ENCODE measurements at regions not wholly inside any gene's neighbourhood (a gene's known extent, or its start where the extent isn't known, plus 50 kb on each side); places are given as distances from the start of the nearest gene placed in this dataset.

DNA sequence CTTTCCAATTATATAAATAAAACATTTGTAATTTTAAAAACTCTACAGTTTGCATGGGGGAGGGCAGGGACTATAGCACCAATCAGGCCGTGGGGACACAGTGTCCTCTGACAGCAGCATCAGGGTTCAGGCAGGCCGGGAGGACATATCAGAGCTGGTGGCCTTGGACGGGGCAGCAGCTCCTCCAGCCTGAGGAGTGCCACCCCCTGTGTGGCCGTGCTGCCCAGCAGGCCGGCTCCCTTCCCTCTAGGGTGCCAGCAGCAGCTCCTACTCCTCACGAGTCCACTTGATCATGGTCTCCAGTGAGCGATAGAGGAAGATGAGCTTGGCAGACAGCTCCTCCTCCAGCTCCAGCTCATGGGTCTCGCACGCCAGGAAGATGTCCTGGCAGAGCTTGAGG lies 144.0 kb upstream of the PHACTR3 start:
- Histone ChIP-seq H4K8ac (ENCODE audit: low read depth in 2 of 2, low read length in 2 of 2) (no peak overlapping the region), H4K91ac (ENCODE audit: insufficient read depth, low read depth, low read length) (no peak overlapping the region), H3K9me3 (ENCODE audit: control insufficient read depth, insufficient read depth, low read length) (no peaks in the 10 kb centered on the region; the same call in 1 of the 2 replicates), H3K36me3 (ENCODE audit: control insufficient read depth, insufficient read depth, low read length) (no peaks in the 10 kb centered on the region), H2BK20ac (ENCODE audit: low read depth, low read length) (no peak overlapping the region), H3K27ac (ENCODE audit: insufficient read depth, low read length) (no peak overlapping the region), H3K4me2 (ENCODE audit: low read depth, low read length) (no peak overlapping the region), H4K5ac (ENCODE audit: low read depth, low read length) (no peak overlapping the region), H2BK5ac (ENCODE audit: low read depth, low read length, poor library complexity, severe bottlenecking) (no peak overlapping the region), H3K23ac (ENCODE audit: low read depth, low read length) (no peak overlapping the region), H2AFZ (replicated peaks; ENCODE audit: low read length, poor library complexity) (no peak overlapping the region), H2AK9ac (replicated peaks; ENCODE audit: low read depth, low read length, poor library complexity) (no peak overlapping the region), H3K14ac (replicated peaks; ENCODE audit: low read depth, low read length) (no peak overlapping the region), H2AK5ac (ENCODE audit: low read depth, low read length) (no peak overlapping the region), H3K79me1 (ENCODE audit: low read depth in 1 of 2, low read length in 2 of 2) (no peaks in the 10 kb centered on the region), H3K56ac (ENCODE audit: extremely low read depth, insufficient read depth, low read length) (no peak overlapping the region), H3K9me1 (ENCODE audit: insufficient read depth, low read length) (no peaks in the 10 kb centered on the region), H3K9ac (ENCODE audit: low read depth, low read length) (no peak overlapping the region), H2BK120ac (ENCODE audit: low read depth, low read length) (no peak overlapping the region), H3K27me3 (ENCODE audit: control insufficient read depth, insufficient read depth, low read length) (no peaks in the 10 kb centered on the region), H3K4me1 (ENCODE audit: control insufficient read depth, insufficient read depth, low read length) (no peaks in the 10 kb centered on the region), H3K4me3 (ENCODE audit: insufficient read depth, low read depth, low read length) (no peak overlapping the region), H2BK15ac (ENCODE audit: low read depth, low read length) (no peak overlapping the region), H3K18ac (ENCODE audit: low read depth, low read length) (no peak overlapping the region), H4K20me1 (ENCODE audit: insufficient read depth, low read length) (no peaks in the 10 kb centered on the region), H3K4ac (ENCODE audit: low read depth, low read length) (no peak overlapping the region)
- WGBS, 2 experiments (ENCODE audit: extremely low coverage in 2 of 2, insufficient read length in 1 of 2): 53% methylated on average over 2 of the region's 9 CpGs; no CpG with 5 or more reads in 1 of the 2 experiments
- BruUV-seq (replicated peaks): no TSS peak
- no peak for DNase-seq
- no peak for ATAC-seq (ENCODE audit: low read depth)
- in situ Hi-C loops (cut with MboI; ENCODE audit: low sequenced_read_pairs): no loop called here
- no peak for TF ChIP-seq RFX5 (IDR thresholded peaks at IDR 0.05; ENCODE audit: low read depth, low read length)
- TF ChIP-seq CHD1 (IDR thresholded peaks at IDR 0.05; ENCODE audit: low read depth, low read length): no peak
- TF ChIP-seq SMC3 (IDR thresholded peaks at IDR 0.05; ENCODE audit: low read depth, low read length): no peak
- TF ChIP-seq RAD21 (IDR thresholded peaks at IDR 0.05; ENCODE audit: low read length): no peak
- no peak for TF ChIP-seq MXI1 (IDR thresholded peaks at IDR 0.05; ENCODE audit: borderline replicate concordance, low read depth, low read length)
- TF ChIP-seq FOS (IDR thresholded peaks at IDR 0.05; ENCODE audit: low read depth, low read length): no peak
- TF ChIP-seq, protein P1, sequence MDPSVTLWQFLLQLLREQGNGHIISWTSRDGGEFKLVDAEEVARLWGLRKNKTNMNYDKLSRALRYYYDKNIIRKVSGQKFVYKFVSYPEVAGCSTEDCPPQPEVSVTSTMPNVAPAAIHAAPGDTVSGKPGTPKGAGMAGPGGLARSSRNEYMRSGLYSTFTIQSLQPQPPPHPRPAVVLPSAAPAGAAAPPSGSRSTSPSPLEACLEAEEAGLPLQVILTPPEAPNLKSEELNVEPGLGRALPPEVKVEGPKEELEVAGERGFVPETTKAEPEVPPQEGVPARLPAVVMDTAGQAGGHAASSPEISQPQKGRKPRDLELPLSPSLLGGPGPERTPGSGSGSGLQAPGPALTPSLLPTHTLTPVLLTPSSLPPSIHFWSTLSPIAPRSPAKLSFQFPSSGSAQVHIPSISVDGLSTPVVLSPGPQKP (IDR thresholded peaks at IDR 0.05; ENCODE audit: borderline replicate concordance, low read depth, low read length): no peak
- no peak for TF ChIP-seq MAZ (IDR thresholded peaks at IDR 0.05; ENCODE audit: borderline replicate concordance, low read depth, low read length)
- TF ChIP-seq, protein P2, sequence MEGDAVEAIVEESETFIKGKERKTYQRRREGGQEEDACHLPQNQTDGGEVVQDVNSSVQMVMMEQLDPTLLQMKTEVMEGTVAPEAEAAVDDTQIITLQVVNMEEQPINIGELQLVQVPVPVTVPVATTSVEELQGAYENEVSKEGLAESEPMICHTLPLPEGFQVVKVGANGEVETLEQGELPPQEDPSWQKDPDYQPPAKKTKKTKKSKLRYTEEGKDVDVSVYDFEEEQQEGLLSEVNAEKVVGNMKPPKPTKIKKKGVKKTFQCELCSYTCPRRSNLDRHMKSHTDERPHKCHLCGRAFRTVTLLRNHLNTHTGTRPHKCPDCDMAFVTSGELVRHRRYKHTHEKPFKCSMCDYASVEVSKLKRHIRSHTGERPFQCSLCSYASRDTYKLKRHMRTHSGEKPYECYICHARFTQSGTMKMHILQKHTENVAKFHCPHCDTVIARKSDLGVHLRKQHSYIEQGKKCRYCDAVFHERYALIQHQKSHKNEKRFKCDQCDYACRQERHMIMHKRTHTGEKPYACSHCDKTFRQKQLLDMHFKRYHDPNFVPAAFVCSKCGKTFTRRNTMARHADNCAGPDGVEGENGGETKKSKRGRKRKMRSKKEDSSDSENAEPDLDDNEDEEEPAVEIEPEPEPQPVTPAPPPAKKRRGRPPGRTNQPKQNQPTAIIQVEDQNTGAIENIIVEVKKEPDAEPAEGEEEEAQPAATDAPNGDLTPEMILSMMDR (conservative IDR thresholded peaks at IDR 0.05; ENCODE audit: low read depth, low read length): no peak
- TF ChIP-seq, protein P3, sequence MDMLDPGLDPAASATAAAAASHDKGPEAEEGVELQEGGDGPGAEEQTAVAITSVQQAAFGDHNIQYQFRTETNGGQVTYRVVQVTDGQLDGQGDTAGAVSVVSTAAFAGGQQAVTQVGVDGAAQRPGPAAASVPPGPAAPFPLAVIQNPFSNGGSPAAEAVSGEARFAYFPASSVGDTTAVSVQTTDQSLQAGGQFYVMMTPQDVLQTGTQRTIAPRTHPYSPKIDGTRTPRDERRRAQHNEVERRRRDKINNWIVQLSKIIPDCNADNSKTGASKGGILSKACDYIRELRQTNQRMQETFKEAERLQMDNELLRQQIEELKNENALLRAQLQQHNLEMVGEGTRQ (IDR thresholded peaks at IDR 0.05; ENCODE audit: low read depth, low read length): no peak
- TF ChIP-seq NFE2L2 (IDR thresholded peaks at IDR 0.05; ENCODE audit: low read depth, low read length): no peak
- no peak for TF ChIP-seq MAFK (IDR thresholded peaks at IDR 0.05; ENCODE audit: low read depth, low read length)
- no peak for TF ChIP-seq BHLHE40 (IDR thresholded peaks at IDR 0.05; ENCODE audit: low read depth, low read length)
- TF ChIP-seq RCOR1 (IDR thresholded peaks at IDR 0.05; ENCODE audit: insufficient replicate concordance, low read length): no peak
- no peak for TF ChIP-seq POLR2A (IDR thresholded peaks at IDR 0.05; ENCODE audit: low read depth, low read length)
- TF ChIP-seq CEBPB (IDR thresholded peaks at IDR 0.05; ENCODE audit: low read depth, low read length): no peak
- ChIA-PET CTCF (no interaction called here), POLR2A (ENCODE audit: unreplicated experiment) (interaction anchor here (0.5 kb wide), 1 partner anchor 592 kb away, joined by 3 read pairs; no protein-coding TSS in a partner anchor)
- intact Hi-C loops (cut with micrococcal nuclease): no loop called here
- dilution Hi-C loops (cut with HindIII; ENCODE audit: low sequenced_read_pairs, unreplicated experiment): no loop called here
